SK-N-MC (cell line): ENCODE measurements at regions not wholly inside any gene's neighbourhood (a gene's known extent, or its start where the extent isn't known, plus 50 kb on each side); places are given as distances from the start of the nearest gene placed in this dataset.

Experiments
- EZH2 ChIP-seq: fragments of 200-600 bp; sonication (generic); IDR thresholded peaks from one replicate; pipeline ENCODE4 v1.6.1; 2017; ENCODE audit warnings: antibody characterized with exemption
- POLR2AphosphoS5 ChIP-seq: IDR thresholded peaks from 2 replicates; pipeline ENCODE4 v1.6.1; 2012; ENCODE audit warnings: mild to moderate bottlenecking, low read depth, low read length, borderline replicate concordance

DNA sequence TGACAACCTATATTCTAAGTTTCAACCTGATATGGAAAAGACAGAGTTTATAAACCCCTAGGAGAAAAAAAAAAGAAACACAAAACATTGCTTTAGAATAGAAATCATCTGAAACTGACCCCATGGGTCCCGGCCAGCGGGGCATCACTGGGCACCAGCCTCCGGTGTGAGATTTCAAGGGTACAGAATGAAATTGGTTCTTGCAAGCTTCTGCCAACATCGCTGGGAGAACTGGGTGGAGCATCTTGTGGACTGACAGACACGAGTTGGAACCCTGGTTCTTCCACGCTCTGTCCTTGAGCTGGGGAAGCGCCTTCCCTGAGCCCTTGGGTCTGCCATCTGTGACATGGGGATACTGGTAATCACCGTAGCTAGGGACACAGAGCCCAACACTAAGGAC is 173.6 kb downstream of the PHETA1 start:
- TF ChIP-seq POLR2AphosphoS5 (no peak), EZH2 (no peak)
